Hepatocyte (in vitro differentiated cells): ENCODE measurements at regions not wholly inside any gene's neighbourhood (a gene's known extent, or its start where the extent isn't known, plus 50 kb on each side); places are given as distances from the start of the nearest gene placed in this dataset.

Experiments used
- EZH2 ChIP-seq: fragments of 200-600 bp; sonication (generic); IDR thresholded peaks from 2 replicates; pipeline ENCODE4 v1.6.1; 2016; ENCODE audit warnings: antibody characterized with exemption, mild to moderate bottlenecking, borderline replicate concordance
- EZH2phosphoT487 ChIP-seq: fragments of 200-600 bp; sonication (generic); IDR thresholded peaks from one replicate; pipeline ENCODE4 v1.6.1; 2018; ENCODE audit warnings: antibody characterized with exemption, mild to moderate bottlenecking, low read depth, moderate library complexity; ENCODE audit not compliant: unreplicated experiment, severe bottlenecking
- TF ChIP-seq, protein P1 (sequence below): fragments of 200-600 bp; sonication (generic); IDR thresholded peaks from 2 replicates; pipeline ENCODE4 v1.5.1; 2016; ENCODE audit warnings: antibody characterized with exemption, mild to moderate bottlenecking; ENCODE audit not compliant: poor library complexity

DNA sequence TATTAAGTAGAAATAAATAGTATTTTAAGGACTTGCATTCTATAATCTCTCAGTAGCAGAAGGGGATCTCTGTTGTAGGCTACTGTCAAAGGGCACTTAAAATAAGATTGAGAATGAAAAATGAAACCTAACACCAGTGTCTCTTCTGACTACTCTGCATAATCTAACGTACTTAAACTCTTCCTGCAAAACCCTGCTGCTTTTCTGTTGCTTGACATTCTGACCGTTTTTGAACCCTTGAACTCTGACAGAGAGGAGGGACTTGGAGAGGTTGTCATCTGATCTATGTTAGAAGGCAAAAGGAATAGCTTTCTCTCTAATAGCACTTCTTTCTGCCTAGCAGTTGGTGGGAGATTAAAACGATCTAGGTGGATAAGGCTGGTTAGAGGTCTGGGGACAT, 204.6 kb downstream of the ZIC1 start:
- TF ChIP-seq, protein P1, sequence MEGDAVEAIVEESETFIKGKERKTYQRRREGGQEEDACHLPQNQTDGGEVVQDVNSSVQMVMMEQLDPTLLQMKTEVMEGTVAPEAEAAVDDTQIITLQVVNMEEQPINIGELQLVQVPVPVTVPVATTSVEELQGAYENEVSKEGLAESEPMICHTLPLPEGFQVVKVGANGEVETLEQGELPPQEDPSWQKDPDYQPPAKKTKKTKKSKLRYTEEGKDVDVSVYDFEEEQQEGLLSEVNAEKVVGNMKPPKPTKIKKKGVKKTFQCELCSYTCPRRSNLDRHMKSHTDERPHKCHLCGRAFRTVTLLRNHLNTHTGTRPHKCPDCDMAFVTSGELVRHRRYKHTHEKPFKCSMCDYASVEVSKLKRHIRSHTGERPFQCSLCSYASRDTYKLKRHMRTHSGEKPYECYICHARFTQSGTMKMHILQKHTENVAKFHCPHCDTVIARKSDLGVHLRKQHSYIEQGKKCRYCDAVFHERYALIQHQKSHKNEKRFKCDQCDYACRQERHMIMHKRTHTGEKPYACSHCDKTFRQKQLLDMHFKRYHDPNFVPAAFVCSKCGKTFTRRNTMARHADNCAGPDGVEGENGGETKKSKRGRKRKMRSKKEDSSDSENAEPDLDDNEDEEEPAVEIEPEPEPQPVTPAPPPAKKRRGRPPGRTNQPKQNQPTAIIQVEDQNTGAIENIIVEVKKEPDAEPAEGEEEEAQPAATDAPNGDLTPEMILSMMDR, result no peak
- TF ChIP-seq EZH2, result no peak
- no peak for TF ChIP-seq EZH2phosphoT487
